Activated CD4-positive, alpha-beta T cell treated with anti-CD3 and anti-CD28 coated beads for 36 hours (primary cell): ENCODE measurements at regions not wholly inside any gene's neighbourhood (a gene's known extent, or its start where the extent isn't known, plus 50 kb on each side); places are given as distances from the start of the nearest gene placed in this dataset.
"Not testable (repeated sequence)": the region's sequence is repeated elsewhere in the genome, so short reads cannot be mapped to it uniquely, and the experiment has no call there.

ENCODE experiments used
- ATAC-seq: fragments of 200-7000 bp; cut with Tn5 transposase; one replicate; pipeline ENCODE4 v1.10.0; 2021; ENCODE audit warnings: mild to moderate bottlenecking, moderate library complexity
- CTCF ChIA-PET: fragments of 350-600 bp; sonication (Branson Sonifier 250); formaldehyde crosslinking; loops from one replicate; lab custom pipeline; 2021; ENCODE audit warnings: antibody characterized with exemption; lab: Charles Lee
- POLR2A ChIA-PET: fragments of 350-600 bp; sonication (Branson Sonifier 250); formaldehyde crosslinking; loops from one replicate; lab custom pipeline; 2021; ENCODE audit warnings: antibody characterized with exemption, inconsistent platforms; lab: Charles Lee
- DNase-seq: peaks from one replicate; pipeline ENCODE4 v3.0.0-alpha.2; 2020
- H3K27ac Mint-ChIP-seq: one replicate; pipeline ENCODE4 v1.8.0; 2021; ENCODE audit warnings: mixed read lengths
- H3K27me3 Mint-ChIP-seq: one replicate; pipeline ENCODE4 v1.8.0; 2021; ENCODE audit warnings: mixed read lengths
- H3K36me3 Mint-ChIP-seq: one replicate; pipeline ENCODE4 v1.8.0; 2021; ENCODE audit warnings: low read depth, mixed read lengths
- H3K4me1 Mint-ChIP-seq: one replicate; pipeline ENCODE4 v1.8.0; 2021; ENCODE audit warnings: mixed read lengths
- H3K4me3 Mint-ChIP-seq: one replicate; pipeline ENCODE4 v1.8.0; 2021; ENCODE audit warnings: mild to moderate bottlenecking, moderate library complexity, mixed read lengths
- H3K9me3 Mint-ChIP-seq: one replicate; pipeline ENCODE4 v1.8.0; 2021; ENCODE audit warnings: low read depth, mixed read lengths
- intact Hi-C, 2 experiments: fragments of 100-400 bp; cut with DNase I in 1 of 2; cut with micrococcal nuclease in 1 of 2; formaldehyde crosslinking; loops; one replicate each; pipeline versions ENCODE4 v1.14.2 to v1.15.1; 2022 to 2024; cut with DNase I, micrococcal nuclease

DNA sequence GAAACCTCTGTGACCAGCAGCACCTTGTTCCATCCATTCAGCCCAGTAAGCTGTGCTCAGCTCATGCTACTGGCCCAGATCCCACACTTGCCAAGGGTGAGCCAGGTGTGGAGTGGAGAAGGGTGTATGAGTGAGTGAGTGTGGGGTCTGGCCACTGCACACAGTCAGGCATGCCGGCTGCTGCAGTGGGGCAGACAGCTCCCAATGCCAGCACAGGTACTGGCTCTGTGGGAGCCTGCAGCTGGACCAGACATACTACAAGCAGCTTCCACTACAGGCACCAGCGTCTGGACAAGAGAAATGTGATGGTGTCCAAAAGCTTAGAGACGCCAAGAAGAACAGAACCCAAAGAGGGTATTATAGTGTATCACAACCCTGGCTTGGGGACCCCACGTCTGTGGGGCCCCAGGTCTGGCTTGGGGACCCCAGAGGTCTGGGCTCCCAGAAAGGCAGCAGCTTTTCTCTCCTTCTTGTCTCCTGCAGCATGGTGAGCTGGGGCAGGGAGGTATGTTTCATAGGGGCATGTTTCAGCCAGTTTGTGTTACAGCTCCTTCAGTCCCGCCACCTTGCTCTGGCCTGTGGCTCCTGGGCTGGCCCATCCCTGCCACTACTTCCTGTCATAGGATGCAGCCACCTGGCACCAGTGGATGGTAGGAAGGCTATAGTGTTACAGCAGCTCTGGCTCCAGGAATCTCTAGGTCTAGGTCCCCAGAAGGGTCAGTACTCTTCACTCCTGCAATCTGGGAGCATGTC lies 152.4 kb upstream of the HSF2 start:
- H3K36me3 Mint-ChIP-seq: no peaks in the 10 kb centered on the region
- H3K9me3 Mint-ChIP-seq: peaks cover 14% of the 10 kb centered on the region
- DNase-seq (no peak), ATAC-seq (no peak)
- H3K27ac Mint-ChIP-seq: no peak overlapping the region
- H3K4me3 Mint-ChIP-seq: no peak overlapping the region
- POLR2A ChIA-PET: interaction anchor here (0.6 kb wide), 1 partner anchor 9 kb away, joined by 3 read pairs; no protein-coding TSS in a partner anchor
- H3K27me3 Mint-ChIP-seq: no peaks in the 10 kb centered on the region
- intact Hi-C loops: no loop called here
- no peaks in the 10 kb centered on the region for H3K4me1 Mint-ChIP-seq
- CTCF ChIA-PET: no interaction called here

DNA sequence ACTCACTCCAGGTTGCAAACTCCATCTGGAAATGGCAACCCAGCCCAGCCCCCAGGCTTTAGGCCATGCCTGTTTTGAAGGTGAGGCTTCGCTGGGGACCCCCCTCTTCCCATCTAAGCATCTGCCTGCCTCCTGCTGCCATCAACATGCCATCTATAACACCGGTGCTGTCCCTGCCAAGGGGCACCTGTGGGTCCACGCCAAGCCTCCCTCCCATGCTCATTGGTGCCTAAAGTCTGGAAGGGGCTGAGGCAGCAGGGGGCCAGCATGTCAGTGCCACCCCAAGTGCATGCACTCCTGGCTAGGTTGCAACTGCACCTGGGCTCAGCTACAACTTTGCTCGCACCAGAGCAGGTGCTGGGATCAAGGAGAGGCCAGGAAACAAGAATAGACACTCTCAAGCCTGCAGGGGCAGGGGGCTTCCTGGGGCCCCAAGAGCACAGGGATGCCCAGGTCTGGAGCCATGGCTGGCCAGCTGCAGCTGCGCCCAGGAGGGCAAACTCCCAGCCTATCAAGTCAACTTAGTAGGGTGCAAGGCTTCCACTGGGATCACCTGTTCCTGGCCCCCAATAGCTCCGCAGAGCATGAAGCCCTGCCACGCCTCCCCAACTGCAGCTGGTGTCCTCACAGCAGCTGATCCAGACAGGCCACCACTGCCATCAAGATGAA lies 151.3 kb upstream of the HSF2 start:
- H3K9me3 Mint-ChIP-seq: peaks cover 12% of the 10 kb centered on the region
- DNase-seq: no peak
- ChIA-PET POLR2A (no interaction called here), CTCF (no interaction called here)
- no peak overlapping the region for H3K27ac Mint-ChIP-seq
- no peaks in the 10 kb centered on the region for H3K36me3 Mint-ChIP-seq
- no peak for ATAC-seq
- intact Hi-C loops: no loop called here
- no peaks in the 10 kb centered on the region for H3K27me3 Mint-ChIP-seq
- no peaks in the 10 kb centered on the region for H3K4me1 Mint-ChIP-seq
- H3K4me3 Mint-ChIP-seq: no peak overlapping the region

DNA sequence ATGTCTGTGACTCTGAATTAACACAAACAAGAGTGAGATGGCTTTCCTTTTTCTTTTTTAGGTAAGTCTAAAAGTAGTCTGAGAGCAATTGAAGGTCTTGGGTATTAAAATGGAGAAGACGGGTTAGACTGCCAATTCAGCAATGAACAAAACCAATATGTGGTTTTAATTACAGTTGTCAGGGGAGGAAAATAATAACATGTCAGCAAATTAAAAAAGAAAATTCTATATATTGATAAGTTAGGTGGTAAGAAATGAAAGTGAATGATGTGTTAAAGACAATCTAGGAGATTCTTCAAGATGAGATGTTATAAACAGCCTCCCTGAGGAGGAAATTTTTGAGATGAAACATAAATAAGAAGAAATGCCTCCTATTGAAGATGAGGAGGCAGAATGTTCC lies 150.6 kb upstream of the HSF2 start:
- H3K4me1 Mint-ChIP-seq: no peaks in the 10 kb centered on the region
- intact Hi-C loops: no loop called here
- no peaks in the 10 kb centered on the region for H3K27me3 Mint-ChIP-seq
- no peak for DNase-seq
- no peak overlapping the region for H3K4me3 Mint-ChIP-seq
- no peaks in the 10 kb centered on the region for H3K36me3 Mint-ChIP-seq
- no peak for ATAC-seq
- ChIA-PET CTCF (interaction anchor here (1.0 kb wide), 1 partner anchor 25 kb away, joined by 3 read pairs; no protein-coding TSS in a partner anchor), POLR2A (no interaction called here)
- H3K27ac Mint-ChIP-seq: no peak overlapping the region
- peaks cover 6% of the 10 kb centered on the region for H3K9me3 Mint-ChIP-seq

DNA sequence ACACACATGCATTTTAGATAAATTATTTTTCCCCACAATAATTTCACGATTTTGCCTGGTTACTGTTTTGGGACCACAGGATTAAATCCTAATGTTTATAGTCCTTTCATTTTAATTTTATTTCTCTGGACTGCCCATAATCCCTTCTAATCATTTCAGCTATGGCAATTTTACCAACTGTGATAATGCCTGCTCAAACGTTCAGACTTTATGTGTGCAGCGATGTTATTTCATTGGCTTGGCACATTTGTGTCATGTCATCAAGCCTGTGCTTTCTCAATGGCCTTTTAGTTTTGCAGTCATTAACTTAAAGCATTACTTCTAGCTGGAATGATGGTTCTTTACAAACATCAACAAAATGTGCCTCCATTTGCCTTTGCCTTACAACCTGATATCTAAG lies 140.6 kb upstream of the HSF2 start:
- H3K27me3 Mint-ChIP-seq: peaks cover 2% of the 10 kb centered on the region
- ChIA-PET CTCF (interaction anchor here (1.0 kb wide), 1 partner anchor 46 kb away, joined by 3 read pairs; no protein-coding TSS in a partner anchor), POLR2A (no interaction called here)
- ATAC-seq (no peak), DNase-seq (no peak)
- no peaks in the 10 kb centered on the region for H3K36me3 Mint-ChIP-seq
- no peak overlapping the region for H3K4me3 Mint-ChIP-seq
- no peaks in the 10 kb centered on the region for H3K9me3 Mint-ChIP-seq
- no peaks in the 10 kb centered on the region for H3K4me1 Mint-ChIP-seq
- intact Hi-C loops: no loop called here
- no peak overlapping the region for H3K27ac Mint-ChIP-seq

DNA sequence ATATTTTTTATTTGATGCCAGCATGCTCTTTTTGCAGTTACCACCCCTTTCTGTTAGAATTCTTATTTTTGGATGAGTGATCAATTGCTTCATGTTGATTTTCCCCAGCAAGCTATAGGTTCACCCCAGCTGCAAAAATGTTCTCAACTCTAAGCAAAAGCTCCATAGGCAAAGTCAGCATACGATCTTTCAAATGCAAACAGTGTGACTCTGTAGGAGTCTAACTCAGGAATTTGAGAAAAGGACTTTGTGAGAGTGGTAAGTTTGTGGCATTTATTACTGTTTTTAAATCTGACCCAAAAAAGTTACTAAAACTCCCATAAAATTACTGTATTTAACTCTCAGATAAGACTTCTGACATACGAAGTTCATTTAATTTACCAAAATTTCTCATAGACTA lies 134.9 kb upstream of the HSF2 start:
- Mint-ChIP-seq H3K36me3 (no peaks in the 10 kb centered on the region), H3K9me3 (peaks cover 8% of the 10 kb centered on the region), H3K4me3 (no peak overlapping the region), H3K4me1 (no peaks in the 10 kb centered on the region), H3K27ac (no peak overlapping the region), H3K27me3 (peaks cover 2% of the 10 kb centered on the region)
- DNase-seq (no peak), ATAC-seq (no peak)
- CTCF ChIA-PET: no interaction called here
- intact Hi-C loops: no loop called here
- POLR2A ChIA-PET: no interaction called here

DNA sequence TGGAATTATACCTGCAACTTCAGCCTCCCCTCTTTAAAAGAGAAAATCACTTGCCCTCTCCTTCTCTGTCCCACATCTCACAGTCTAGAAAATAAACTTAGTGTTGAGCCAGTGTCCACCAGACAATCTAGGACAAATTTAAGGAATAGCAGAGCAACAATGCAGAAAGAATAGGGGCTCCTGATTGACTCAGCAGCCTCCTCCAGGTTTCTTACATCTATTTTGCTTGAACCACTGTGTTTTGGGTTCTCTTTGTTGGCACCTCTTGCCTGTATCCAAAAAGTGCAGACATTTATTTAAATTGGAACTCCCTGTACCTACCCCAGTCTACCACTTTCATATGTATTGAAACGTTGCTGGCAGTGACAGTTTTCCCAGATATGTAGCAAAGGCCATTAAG lies 133.7 kb upstream of the HSF2 start:
- H3K9me3 Mint-ChIP-seq: peaks cover 8% of the 10 kb centered on the region
- H3K27ac Mint-ChIP-seq: no peak overlapping the region
- ChIA-PET CTCF (no interaction called here), POLR2A (no interaction called here)
- no peaks in the 10 kb centered on the region for H3K4me1 Mint-ChIP-seq
- peaks cover 2% of the 10 kb centered on the region for H3K27me3 Mint-ChIP-seq
- ATAC-seq (no peak), DNase-seq (no peak)
- H3K4me3 Mint-ChIP-seq: no peak overlapping the region
- H3K36me3 Mint-ChIP-seq: no peaks in the 10 kb centered on the region
- intact Hi-C loops: no loop called here

DNA sequence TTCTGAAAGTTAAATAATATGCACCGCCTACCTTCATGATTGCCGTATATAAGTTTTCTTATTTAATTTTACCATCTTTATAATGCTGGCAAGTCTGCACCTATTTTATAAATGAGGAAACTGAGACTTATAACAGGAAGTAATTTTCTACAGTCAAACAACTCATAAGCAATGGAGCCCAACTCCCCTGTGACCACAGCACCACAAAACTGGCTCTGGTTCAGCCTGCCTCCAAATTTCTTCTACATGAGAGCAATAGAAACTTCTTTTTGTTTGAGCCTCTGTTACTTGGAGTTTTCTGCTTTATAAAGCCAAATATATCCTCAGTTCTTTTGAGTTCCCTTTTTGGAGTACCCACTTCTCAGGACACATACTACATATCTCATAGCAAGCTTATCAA lies 131.1 kb upstream of the HSF2 start:
- ChIA-PET CTCF (no interaction called here), POLR2A (no interaction called here)
- no peak overlapping the region for H3K27ac Mint-ChIP-seq
- intact Hi-C loops: no loop called here
- no peak for DNase-seq
- H3K4me1 Mint-ChIP-seq: no peaks in the 10 kb centered on the region
- H3K36me3 Mint-ChIP-seq: no peaks in the 10 kb centered on the region
- H3K27me3 Mint-ChIP-seq: no peaks in the 10 kb centered on the region
- peaks cover 8% of the 10 kb centered on the region for H3K9me3 Mint-ChIP-seq
- ATAC-seq: no peak
- H3K4me3 Mint-ChIP-seq: no peak overlapping the region

DNA sequence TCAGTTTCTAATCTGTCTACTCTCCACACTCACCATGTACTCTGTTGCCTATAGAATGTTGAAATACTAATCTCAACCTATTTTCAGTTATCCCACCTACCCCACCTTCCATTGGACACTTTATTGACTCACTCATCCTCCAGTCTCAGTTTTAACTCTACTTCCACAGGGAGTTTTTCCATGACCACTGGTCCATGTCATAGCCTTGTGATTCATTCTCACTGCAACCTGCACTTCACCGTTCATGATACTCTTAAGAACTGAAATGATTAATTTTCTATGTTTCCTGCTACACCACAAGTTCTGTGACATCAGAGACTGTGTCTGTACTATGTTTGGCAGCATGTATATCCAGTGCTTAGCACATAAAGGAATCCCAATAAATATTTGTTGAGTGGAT lies 122.8 kb upstream of the HSF2 start:
- no peaks in the 10 kb centered on the region for H3K36me3 Mint-ChIP-seq
- no peak overlapping the region for H3K4me3 Mint-ChIP-seq
- H3K4me1 Mint-ChIP-seq: no peaks in the 10 kb centered on the region
- ATAC-seq (no peak), DNase-seq (no peak)
- CTCF ChIA-PET: no interaction called here
- no peaks in the 10 kb centered on the region for H3K9me3 Mint-ChIP-seq
- intact Hi-C loops: no loop called here
- POLR2A ChIA-PET: no interaction called here
- no peak overlapping the region for H3K27ac Mint-ChIP-seq
- peaks cover 2% of the 10 kb centered on the region for H3K27me3 Mint-ChIP-seq

DNA sequence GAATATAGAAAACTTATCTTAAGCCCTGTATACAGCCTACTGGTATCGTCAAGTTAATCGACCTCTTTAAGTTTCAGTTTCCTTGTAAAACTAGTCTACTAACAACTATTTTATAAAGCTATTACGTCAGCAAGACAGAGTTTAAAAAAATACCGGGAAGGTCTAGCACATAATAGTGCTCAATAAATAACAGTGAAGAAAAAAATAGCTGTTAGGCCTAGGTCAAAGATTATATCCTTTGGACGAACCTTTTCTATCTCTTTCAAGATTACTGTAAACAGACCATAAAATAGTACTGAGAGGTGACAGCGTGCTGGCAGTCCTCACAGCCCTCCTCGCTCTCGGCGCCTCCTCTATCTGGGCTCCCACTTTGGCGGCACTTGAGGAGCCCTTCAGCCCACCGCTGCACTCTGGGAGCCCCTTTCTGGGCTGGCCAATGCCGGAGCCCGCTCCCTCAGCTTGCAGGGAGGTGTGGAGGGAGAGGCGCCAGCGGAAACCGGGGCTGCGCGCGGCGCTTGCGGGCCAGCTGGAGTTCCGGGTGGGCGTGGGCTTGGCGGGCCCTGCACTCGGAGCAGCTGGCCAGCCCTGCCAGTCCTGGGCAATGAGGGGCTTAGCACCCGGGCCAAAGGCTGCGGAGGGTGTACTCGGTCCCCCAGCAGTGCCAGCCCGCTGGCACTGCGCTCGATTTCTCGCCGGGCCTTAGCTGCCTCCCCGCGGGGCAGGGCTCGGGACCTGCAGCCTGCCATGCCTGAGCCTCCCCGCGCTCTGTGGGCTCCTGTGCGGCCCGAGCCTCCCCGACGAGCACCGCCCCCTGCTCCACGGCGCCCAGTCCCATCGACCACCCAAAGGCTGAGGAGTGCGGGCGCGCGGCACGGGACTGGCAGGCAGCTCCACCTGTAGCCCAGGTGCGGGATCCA lies 119.1 kb upstream of the HSF2 start:
- POLR2A ChIA-PET, H3K4me3 Mint-ChIP-seq, H3K27me3 Mint-ChIP-seq, ATAC-seq, H3K27ac Mint-ChIP-seq, DNase-seq, H3K36me3 Mint-ChIP-seq, H3K9me3 Mint-ChIP-seq, H3K4me1 Mint-ChIP-seq, intact Hi-C loops: not testable (repeated sequence)
- CTCF ChIA-PET: interaction anchor here (1.2 kb wide), 2 partner anchors 9 to 31 kb away, joined by 3 to 4 read pairs; no protein-coding TSS in a partner anchor

DNA sequence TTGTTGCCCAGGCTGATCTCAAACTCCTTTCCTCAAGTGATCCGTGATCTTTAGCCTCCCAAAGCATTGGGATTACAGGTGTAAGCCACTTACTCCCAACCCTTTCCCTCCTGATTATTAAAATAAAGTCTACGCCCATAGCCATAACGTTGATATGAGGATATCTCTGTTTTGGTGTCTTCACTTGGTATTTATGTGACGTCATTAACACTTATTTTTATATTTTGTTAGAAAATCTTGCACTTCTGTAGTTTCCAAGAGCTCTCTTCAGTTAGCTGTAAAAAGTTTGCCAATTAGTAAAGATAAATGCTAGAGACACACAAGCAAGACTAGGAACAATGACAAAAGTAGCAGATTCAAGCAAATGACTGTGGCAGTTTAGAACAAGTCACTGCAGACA lies 115.6 kb upstream of the HSF2 start:
- DNase-seq: no peak
- Mint-ChIP-seq H3K36me3 (no peaks in the 10 kb centered on the region), H3K4me3 (no peak overlapping the region), H3K4me1 (no peaks in the 10 kb centered on the region), H3K9me3 (no peaks in the 10 kb centered on the region), H3K27me3 (peaks cover 6% of the 10 kb centered on the region), H3K27ac (no peak overlapping the region)
- POLR2A ChIA-PET: interaction anchor here (0.6 kb wide), 1 partner anchor 1110 kb away, joined by 5 read pairs; no protein-coding TSS in a partner anchor
- CTCF ChIA-PET: no interaction called here
- no peak for ATAC-seq
- intact Hi-C loops: no loop called here

DNA sequence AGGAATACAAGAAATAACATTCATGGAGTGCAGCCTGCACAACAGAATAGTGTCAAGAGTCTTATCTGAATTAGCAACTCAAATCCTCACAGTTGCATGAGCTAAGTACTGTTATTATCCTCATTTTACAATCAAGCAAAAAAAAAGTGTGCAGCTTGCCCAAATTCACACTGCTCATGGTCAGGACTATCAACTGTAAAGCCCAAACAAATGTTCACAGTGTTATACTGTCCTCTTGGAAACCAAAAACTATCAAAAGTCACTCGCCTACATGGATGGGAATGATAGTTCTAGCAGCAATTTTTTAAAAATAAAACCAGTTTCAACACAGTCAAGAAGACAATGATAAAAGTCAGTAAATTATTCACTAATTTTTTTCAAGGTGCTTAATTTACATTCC lies 114.6 kb upstream of the HSF2 start:
- intact Hi-C loops: no loop called here
- Mint-ChIP-seq H3K27ac (no peak overlapping the region), H3K4me3 (no peak overlapping the region), H3K4me1 (no peaks in the 10 kb centered on the region), H3K27me3 (peaks cover 6% of the 10 kb centered on the region), H3K36me3 (no peaks in the 10 kb centered on the region), H3K9me3 (no peaks in the 10 kb centered on the region)
- ATAC-seq (no peak), DNase-seq (no peak)
- ChIA-PET CTCF (interaction anchor here (1.2 kb wide), 1 partner anchor 14 kb away, joined by 3 read pairs; no protein-coding TSS in a partner anchor), POLR2A (interaction anchor here (0.6 kb wide), 1 partner anchor 1111 kb away, joined by 5 read pairs; no protein-coding TSS in a partner anchor)
